NCI-H2081 (cell line): ENCODE measurements at regions not wholly inside any gene's neighbourhood (a gene's known extent, or its start where the extent isn't known, plus 50 kb on each side); places are given as distances from the start of the nearest gene placed in this dataset.
"Not testable (repeated sequence)": the region's sequence is repeated elsewhere in the genome, so short reads cannot be mapped to it uniquely, and the experiment has no call there.

Source experiments
- DNase-seq, 2 experiments: peaks; one replicate each; lab custom pipeline; 2025; lab: John Stamatoyannopoulos, UW

DNA sequence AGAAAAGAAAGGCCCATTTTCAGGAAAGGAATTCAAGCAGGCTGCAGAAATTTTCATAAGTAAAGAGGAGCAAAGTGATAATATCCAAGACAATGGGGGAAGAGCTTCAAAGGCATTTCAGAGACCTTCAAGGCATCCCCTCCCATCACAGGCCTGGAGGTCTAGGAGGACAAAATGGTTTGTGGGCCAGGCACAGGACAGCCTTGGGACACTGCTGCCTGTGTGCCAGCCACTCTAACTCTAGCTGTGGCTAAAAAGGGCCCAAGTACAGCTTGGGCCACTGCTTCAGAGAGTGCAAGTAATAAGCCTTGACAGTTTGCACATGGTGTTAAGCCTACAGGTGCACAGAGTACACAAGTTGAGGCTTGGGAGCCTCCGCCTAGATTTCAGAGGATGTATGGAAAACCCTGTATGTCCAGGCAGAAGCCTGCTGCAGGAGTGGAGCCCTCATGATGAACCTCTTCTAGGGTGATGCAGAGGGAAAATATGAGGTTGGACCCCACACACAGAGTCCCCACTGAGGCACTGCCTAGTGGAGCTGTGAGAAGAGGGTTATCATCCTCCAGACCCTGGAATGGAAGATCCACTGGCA lies 51.8 kb upstream of the ZSWIM5 start:
- no peak for DNase-seq

DNA sequence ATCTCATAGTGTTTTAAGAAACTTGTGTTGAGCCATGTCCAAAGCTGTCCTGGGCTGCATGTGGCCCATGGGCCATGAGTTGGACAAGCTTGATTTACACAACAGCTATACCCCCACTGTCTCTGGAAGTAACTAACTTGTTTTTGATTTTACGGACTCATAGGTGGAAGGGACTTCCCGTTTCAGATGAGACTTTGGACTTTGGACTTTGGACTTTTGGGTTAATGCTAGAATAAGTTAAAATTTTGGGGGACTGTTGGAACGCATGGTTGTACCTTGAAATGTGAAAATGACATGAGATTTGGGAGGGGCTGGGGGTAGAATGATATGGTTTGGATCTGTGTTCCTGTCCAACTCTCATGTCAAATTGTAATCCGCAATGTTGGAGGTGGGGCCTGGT lies 52.6 kb upstream of the ZSWIM5 start:
- no peak for DNase-seq

DNA sequence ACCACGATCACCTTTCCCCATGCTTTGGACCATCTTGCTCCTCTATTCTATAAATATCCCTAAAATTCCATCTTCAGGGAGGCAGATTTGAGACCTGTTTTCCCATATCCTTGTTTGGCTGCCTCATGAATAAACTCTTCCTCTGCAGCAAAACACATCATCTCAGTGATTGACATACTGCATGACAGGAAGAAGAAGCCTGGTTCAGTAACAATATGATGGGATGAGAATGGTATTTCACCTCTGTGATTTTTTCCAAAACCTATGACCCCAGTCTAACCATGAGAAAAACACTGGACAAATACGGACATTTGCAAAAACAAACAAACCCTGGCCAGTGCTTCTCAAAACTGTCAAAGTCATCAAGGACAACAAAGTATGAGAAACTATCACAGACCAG lies 53.8 kb upstream of the ZSWIM5 start:
- no peak for DNase-seq

DNA sequence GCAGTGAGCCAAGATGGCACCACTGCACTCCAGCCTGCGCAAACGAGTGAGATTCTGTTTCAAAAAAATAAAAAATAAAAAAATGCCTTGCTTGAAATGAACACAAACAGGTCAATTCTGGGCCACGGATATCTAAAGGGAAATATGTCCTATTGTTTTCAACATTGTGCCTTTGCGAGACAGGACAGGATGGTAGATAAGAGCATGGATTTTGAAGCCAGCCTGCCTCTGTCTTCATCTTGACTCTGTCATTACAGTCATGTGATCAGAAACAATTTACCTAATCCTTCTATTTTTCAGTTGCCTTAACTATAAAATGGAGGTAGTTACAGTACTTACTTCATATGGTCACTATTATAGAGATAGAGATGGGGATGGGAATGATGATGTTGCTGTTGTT lies 56.7 kb upstream of the ZSWIM5 start:
- no peak for DNase-seq

DNA sequence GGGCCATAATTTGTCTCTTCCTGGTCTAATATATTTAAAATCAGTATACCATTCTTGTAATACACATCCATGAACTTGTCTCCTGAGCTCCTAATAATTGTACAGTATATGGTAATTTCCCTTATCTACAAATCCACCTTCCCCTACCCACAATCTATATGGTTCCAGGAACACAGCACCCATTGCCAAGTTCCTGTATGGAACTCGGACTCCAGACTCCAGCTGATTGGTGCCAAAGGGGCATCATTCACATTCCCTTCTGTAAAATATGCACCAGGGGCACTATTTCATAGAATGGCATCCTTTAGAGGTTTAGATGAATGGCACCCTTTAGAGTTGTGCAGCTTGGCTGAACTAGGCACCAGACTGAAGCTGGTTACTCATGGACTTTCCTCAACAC lies 58.8 kb upstream of the ZSWIM5 start:
- no peak for DNase-seq

DNA sequence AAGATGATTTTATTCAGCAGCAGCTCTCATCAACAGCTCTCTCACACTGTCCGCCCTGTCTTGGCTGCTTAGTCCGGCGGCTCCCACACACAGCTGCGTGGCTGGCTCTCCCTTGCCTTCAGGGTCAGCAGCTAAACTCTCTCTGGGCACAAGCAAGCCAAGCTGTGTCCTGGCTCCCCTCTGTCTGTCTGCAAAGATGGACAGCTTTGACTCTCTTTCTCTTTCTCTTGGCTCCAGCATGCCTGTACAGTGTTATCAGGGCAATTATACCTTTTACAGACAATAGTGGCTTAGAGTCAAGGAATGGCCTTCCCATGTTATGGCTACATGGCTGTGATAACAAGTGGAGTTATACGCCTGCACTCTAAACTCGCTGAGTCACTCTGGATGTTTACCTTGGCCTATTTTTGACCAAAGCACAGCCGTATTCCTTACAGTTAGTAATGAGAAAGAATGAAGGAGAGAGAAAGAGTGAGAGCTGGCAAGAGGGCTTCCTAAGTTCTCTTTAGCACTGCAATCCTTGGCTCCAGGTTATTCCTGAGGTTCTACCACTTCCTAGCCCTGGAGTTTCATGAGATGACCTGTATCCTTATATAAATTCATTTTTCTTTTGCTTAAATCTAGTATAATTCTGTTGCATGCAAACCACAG lies 59.9 kb upstream of the ZSWIM5 start:
- peak in 1 of 2 experiments; percentile 13 for DNase-seq

DNA sequence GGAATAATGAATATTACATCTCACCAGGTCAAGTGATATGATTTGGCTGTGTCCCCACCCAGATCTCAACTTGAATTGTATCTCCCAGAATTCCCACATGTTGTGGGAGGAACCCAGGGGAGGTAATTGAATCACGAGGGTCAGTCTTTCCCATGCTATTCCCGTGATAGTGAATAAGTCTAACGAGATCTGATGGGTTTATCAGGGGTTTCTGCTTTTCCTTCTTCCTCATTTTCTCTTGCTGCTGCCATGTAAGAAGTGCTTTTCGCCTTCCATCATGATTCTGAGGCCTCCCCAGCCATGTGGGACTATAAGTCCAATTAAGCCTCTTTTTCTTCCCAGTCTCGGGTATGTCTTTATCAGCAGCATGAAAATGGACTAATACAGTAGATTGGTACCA lies 58.4 kb upstream of the HPDL start:
- not testable (repeated sequence) for DNase-seq

DNA sequence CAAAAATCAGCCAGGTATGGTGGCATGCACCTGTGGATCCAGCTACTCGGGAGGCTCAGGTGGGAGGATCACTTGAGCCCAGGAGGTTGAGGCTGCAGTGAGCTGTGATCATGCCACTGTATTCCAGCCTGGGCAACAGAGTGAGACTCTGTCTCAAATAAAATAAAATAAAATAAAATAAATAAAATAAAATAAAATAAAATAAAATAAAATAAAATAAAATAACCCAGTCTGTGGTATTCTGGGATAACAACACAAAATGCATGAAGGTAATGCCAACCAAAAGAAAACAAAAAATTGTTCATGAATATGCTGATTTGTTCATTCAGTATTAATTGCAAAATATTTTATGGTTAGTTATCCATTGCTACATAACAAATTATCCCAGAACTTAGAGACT lies 54.4 kb upstream of the HPDL start:
- not testable (repeated sequence) for DNase-seq

DNA sequence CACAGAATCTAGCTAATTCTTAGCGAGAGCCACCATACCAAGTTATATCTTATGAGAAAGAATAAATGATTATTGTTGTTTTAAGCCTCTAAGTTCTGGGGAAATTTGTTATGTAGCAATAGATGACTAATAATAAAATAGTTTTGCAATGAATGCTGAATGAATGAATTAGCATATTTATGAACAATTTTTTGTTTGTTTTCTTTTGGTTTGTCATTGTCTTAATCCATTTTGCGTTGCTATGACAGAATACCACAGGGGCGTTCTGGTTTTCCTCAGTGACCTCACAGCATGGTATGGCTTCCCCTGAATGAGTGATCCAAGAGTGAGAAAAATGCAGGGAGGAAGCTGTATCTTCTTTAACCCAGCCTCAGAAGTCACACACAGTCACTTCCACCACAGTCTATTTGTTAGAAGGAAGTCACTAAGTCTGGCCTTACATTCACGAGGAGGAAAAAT lies 53.8 kb upstream of the HPDL start:
- no peak for DNase-seq

DNA sequence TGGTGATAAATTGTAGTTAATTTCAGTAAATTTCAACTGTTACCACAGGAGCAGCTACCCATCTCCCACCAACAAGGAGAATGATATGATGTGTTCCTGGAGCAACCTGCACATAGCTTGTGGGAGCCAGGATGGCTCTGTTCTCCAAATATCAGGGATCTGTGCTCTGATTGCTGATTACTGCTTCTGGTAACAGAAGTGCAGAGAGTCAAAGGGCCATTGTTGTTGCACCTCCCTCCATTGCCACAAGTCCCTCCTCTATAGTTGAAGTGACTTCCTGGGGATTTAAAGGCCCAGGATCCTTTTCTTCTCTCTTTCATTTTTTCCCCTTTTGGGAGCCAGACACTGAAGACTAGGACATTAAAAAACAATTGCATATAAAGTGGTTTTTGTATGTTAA lies 51.6 kb upstream of the HPDL start:
- no peak for DNase-seq
